ENCODE measurements at regions not wholly inside any gene's neighbourhood (a gene's known extent, or its start where the extent isn't known, plus 50 kb on each side); places are given as distances from the start of the nearest gene placed in this dataset.

DNA sequence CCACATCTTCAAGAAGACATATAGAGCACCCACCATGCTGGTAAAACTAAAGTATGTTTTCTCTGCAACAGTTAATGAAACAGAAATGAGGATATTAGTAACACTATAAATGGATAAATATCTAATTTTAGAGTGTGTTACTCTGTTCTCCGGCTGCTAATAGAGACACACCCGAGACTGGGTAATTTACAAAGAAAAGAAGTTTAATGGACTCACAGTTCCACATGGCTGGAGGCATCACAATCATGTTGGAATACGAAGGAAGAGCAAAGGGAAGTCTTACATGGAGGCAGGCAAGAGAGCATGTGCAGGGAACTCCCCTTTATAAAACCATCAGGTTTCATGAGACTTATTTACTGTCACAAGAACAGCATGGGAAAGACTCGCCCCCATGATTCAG lies 287.2 kb downstream of the SRGAP2C start:
- TF ChIP-seq CTCF (IDR thresholded peaks at IDR 0.05; ENCODE audit: low read depth, low read length, missing input control) (no peak), MAX (IDR thresholded peaks at IDR 0.05) (no peak), SP1 (IDR thresholded peaks at IDR 0.05) (no peak), FOXA1 (IDR thresholded peaks at IDR 0.05) (no peak), YY1 (IDR thresholded peaks at IDR 0.05) (no peak), JUND (IDR thresholded peaks at IDR 0.05) (no peak), GABPA (IDR thresholded peaks at IDR 0.05 in 1 of 2, conservative IDR thresholded peaks at IDR 0.05 in 1 of 2) (no peak), TAF1 (conservative IDR thresholded peaks at IDR 0.05) (no peak)
- TF ChIP-seq, protein P1, sequence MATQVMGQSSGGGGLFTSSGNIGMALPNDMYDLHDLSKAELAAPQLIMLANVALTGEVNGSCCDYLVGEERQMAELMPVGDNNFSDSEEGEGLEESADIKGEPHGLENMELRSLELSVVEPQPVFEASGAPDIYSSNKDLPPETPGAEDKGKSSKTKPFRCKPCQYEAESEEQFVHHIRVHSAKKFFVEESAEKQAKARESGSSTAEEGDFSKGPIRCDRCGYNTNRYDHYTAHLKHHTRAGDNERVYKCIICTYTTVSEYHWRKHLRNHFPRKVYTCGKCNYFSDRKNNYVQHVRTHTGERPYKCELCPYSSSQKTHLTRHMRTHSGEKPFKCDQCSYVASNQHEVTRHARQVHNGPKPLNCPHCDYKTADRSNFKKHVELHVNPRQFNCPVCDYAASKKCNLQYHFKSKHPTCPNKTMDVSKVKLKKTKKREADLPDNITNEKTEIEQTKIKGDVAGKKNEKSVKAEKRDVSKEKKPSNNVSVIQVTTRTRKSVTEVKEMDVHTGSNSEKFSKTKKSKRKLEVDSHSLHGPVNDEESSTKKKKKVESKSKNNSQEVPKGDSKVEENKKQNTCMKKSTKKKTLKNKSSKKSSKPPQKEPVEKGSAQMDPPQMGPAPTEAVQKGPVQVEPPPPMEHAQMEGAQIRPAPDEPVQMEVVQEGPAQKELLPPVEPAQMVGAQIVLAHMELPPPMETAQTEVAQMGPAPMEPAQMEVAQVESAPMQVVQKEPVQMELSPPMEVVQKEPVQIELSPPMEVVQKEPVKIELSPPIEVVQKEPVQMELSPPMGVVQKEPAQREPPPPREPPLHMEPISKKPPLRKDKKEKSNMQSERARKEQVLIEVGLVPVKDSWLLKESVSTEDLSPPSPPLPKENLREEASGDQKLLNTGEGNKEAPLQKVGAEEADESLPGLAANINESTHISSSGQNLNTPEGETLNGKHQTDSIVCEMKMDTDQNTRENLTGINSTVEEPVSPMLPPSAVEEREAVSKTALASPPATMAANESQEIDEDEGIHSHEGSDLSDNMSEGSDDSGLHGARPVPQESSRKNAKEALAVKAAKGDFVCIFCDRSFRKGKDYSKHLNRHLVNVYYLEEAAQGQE (IDR thresholded peaks at IDR 0.05): no peak
- TF ChIP-seq, protein P2, sequence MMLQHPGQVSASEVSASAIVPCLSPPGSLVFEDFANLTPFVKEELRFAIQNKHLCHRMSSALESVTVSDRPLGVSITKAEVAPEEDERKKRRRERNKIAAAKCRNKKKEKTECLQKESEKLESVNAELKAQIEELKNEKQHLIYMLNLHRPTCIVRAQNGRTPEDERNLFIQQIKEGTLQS (IDR thresholded peaks at IDR 0.05): no peak
